DOHH2 (cell line): ENCODE measurements at regions not wholly inside any gene's neighbourhood (a gene's known extent, or its start where the extent isn't known, plus 50 kb on each side); places are given as distances from the start of the nearest gene placed in this dataset.

Experiments
- H3F3A ChIP-seq: fragments of 200-600 bp; sonication (generic), shearing (Covaris generic); 2 replicates; pipeline ENCODE4 v1.6.0; 2016; ENCODE audit warnings: antibody characterized with exemption, mild to moderate bottlenecking; ENCODE audit not compliant: control insufficient read depth, insufficient read depth
- H3K27ac ChIP-seq: fragments of 200-600 bp; sonication (generic); 2 replicates; pipeline ENCODE4 v1.5.1; 2014; ENCODE audit warnings: low read depth, mild to moderate bottlenecking, low read length, moderate library complexity
- H3K27me3 ChIP-seq: fragments of 200-600 bp; sonication (generic); 2 replicates; pipeline ENCODE4 v1.6.1; 2014; ENCODE audit warnings: mild to moderate bottlenecking, low read length, mixed read lengths; ENCODE audit not compliant: control insufficient read depth
- H3K36me3 ChIP-seq: fragments of 200-600 bp; sonication (generic); 2 replicates; pipeline ENCODE4 v1.6.1; 2014; ENCODE audit warnings: mild to moderate bottlenecking, low read length, moderate library complexity, mixed read lengths; ENCODE audit not compliant: control insufficient read depth
- H3K4me1 ChIP-seq: fragments of 200-600 bp; sonication (generic); 2 replicates; pipeline ENCODE4 v1.6.1; 2014; ENCODE audit warnings: mild to moderate bottlenecking, low read length, mixed read lengths; ENCODE audit not compliant: control insufficient read depth
- H3K4me2 ChIP-seq: fragments of 200-600 bp; sonication (generic); 2 replicates; pipeline ENCODE4 v1.6.0; 2014; ENCODE audit warnings: mild to moderate bottlenecking, low read length, moderate library complexity
- H3K4me3 ChIP-seq: fragments of 200-600 bp; sonication (generic); 2 replicates; pipeline ENCODE4 v1.5.1; 2014; ENCODE audit warnings: mild to moderate bottlenecking, low read length, mixed read lengths
- H3K79me2 ChIP-seq: fragments of 200-600 bp; sonication (generic); 2 replicates; pipeline ENCODE4 v1.6.1; 2014; ENCODE audit warnings: mild to moderate bottlenecking, low read length, mixed read lengths; ENCODE audit not compliant: control insufficient read depth
- H3K9me2 ChIP-seq: fragments of 200-600 bp; sonication (generic); replicated peaks from 2 replicates; pipeline ENCODE4 v1.6.1; 2014; ENCODE audit warnings: mild to moderate bottlenecking, low read length, mixed read lengths; ENCODE audit not compliant: control insufficient read depth
- H3K9me3 ChIP-seq: fragments of 200-600 bp; sonication (generic); 2 replicates; pipeline ENCODE4 v1.6.1; 2014; ENCODE audit warnings: antibody characterized with exemption, low read length, mixed read lengths; ENCODE audit not compliant: control insufficient read depth, insufficient read depth
- H4K20me1 ChIP-seq: fragments of 200-600 bp; sonication (generic); 2 replicates; pipeline ENCODE4 v1.6.0; 2014; ENCODE audit warnings: low read depth, mild to moderate bottlenecking, antibody characterized with exemption, low read length, moderate library complexity; ENCODE audit not compliant: control insufficient read depth, insufficient read depth
- CTCF ChIP-seq: fragments of 200-600 bp; sonication (generic); IDR thresholded peaks from one replicate; pipeline ENCODE4 v1.5.1; 2014; ENCODE audit warnings: antibody characterized with exemption, mild to moderate bottlenecking, low read depth, low read length; ENCODE audit not compliant: poor library complexity, severe bottlenecking
- EZH2phosphoT487 ChIP-seq: fragments of 200-600 bp; sonication (generic); IDR thresholded peaks from 2 replicates; pipeline ENCODE4 v1.6.1; 2017; ENCODE audit warnings: borderline replicate concordance, mild to moderate bottlenecking, antibody characterized with exemption, low read length, moderate library complexity, mixed read lengths

GRCh38 chr3:175914785-175915184, 1055.7 kb downstream of the NAALADL2 start:
- Histone ChIP-seq H3K9me2 (no peaks in the 10 kb centered on the region), H3K27ac (no peak overlapping the region), H3K4me2 (no peak overlapping the region), H3K9me3 (no peaks in the 10 kb centered on the region; the same call in 1 of the 2 replicates), H3K36me3 (no peaks in the 10 kb centered on the region), H3K4me3 (no peak overlapping the region), H3K27me3 (no peaks in the 10 kb centered on the region), H3F3A (no peaks in the 10 kb centered on the region), H3K4me1 (no peaks in the 10 kb centered on the region), H3K79me2 (no peaks in the 10 kb centered on the region), H4K20me1 (no peaks in the 10 kb centered on the region)
- no peak for TF ChIP-seq CTCF
- TF ChIP-seq EZH2phosphoT487 = no peak

GRCh38 chr3:175913286-175913685, 1054.2 kb downstream of the NAALADL2 start:
- TF ChIP-seq CTCF (no peak), EZH2phosphoT487 (no peak)
- Histone ChIP-seq H3K79me2 (no peaks in the 10 kb centered on the region), H3K9me2 (no peaks in the 10 kb centered on the region), H3K27me3 (no peaks in the 10 kb centered on the region), H3K4me2 (no peak overlapping the region), H3K4me3 (no peak overlapping the region), H4K20me1 (no peaks in the 10 kb centered on the region), H3K27ac (no peak overlapping the region), H3F3A (no peaks in the 10 kb centered on the region), H3K36me3 (no peaks in the 10 kb centered on the region), H3K4me1 (no peaks in the 10 kb centered on the region), H3K9me3 (no peaks in the 10 kb centered on the region)

- H3K27me3 ChIP-seq = no peaks in the 10 kb centered on the region
- TF ChIP-seq EZH2phosphoT487 (no peak), CTCF (no peak)
- no peak overlapping the region for H3K4me2 ChIP-seq
- H3K9me2 ChIP-seq = no peaks in the 10 kb centered on the region
- no peaks in the 10 kb centered on the region for H3K9me3 ChIP-seq
- H3K36me3 ChIP-seq = no peaks in the 10 kb centered on the region
- H3K79me2 ChIP-seq = no peaks in the 10 kb centered on the region
- no peaks in the 10 kb centered on the region for H4K20me1 ChIP-seq
- no peaks in the 10 kb centered on the region for H3K4me1 ChIP-seq
- H3F3A ChIP-seq = no peaks in the 10 kb centered on the region
- no peak overlapping the region for H3K4me3 ChIP-seq
- H3K27ac ChIP-seq = no peak overlapping the region
Measured at GRCh38 chr3:175911937-175912336, 1052.8 kb downstream of the NAALADL2 start.

- Histone ChIP-seq H3K27me3 (no peaks in the 10 kb centered on the region), H3K79me2 (no peaks in the 10 kb centered on the region), H3K36me3 (no peaks in the 10 kb centered on the region), H3K4me2 (no peak overlapping the region), H3K4me1 (no peaks in the 10 kb centered on the region), H3K9me2 (no peaks in the 10 kb centered on the region), H3K27ac (no peak overlapping the region), H4K20me1 (no peaks in the 10 kb centered on the region), H3K9me3 (no peaks in the 10 kb centered on the region), H3K4me3 (no peak overlapping the region), H3F3A (no peaks in the 10 kb centered on the region)
- TF ChIP-seq CTCF (no peak), EZH2phosphoT487 (no peak)
Measured at GRCh38 chr3:175902226-175902625, 1043.1 kb downstream of the NAALADL2 start.
